ENCODE measurements at regions not wholly inside any gene's neighbourhood (a gene's known extent, or its start where the extent isn't known, plus 50 kb on each side); places are given as distances from the start of the nearest gene placed in this dataset.

- TF ChIP-seq, protein P1, sequence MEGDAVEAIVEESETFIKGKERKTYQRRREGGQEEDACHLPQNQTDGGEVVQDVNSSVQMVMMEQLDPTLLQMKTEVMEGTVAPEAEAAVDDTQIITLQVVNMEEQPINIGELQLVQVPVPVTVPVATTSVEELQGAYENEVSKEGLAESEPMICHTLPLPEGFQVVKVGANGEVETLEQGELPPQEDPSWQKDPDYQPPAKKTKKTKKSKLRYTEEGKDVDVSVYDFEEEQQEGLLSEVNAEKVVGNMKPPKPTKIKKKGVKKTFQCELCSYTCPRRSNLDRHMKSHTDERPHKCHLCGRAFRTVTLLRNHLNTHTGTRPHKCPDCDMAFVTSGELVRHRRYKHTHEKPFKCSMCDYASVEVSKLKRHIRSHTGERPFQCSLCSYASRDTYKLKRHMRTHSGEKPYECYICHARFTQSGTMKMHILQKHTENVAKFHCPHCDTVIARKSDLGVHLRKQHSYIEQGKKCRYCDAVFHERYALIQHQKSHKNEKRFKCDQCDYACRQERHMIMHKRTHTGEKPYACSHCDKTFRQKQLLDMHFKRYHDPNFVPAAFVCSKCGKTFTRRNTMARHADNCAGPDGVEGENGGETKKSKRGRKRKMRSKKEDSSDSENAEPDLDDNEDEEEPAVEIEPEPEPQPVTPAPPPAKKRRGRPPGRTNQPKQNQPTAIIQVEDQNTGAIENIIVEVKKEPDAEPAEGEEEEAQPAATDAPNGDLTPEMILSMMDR (conservative IDR thresholded peaks at IDR 0.05; ENCODE audit: low read depth, low read length), result no peak
- no peaks in the 10 kb centered on the region for H3K27me3 ChIP-seq (ENCODE audit: insufficient read depth, low read depth)
These were observed 363.7 kb downstream of the FBXW7 start for GRCh38 chr4:152172146-152172545.

DNA sequence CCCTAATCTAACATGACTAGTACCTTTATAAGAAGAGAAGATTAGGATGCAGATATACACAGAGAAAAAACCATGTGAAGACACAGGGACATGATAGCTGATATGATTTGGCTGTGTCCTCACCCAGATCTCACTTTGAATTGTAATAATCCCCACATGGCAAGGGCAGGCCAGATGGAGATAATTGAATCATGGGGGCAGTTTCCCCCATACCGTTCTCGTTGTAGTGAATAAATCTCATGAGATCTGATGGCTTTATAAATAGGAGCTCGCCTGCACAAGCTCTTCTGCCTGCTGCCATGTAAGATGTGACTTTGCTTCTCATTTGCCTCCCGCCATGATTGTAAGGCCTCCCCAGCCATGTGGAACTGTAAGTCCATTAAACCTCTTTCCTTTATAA, 364.3 kb downstream of the FBXW7 start:
- no peak overlapping the region for H3K4me3 ChIP-seq (IDR thresholded peaks at IDR 0.05; ENCODE audit: insufficient read depth, low read depth, low read length)
- no peak overlapping the region for H3K9ac ChIP-seq
- no peak overlapping the region for H3K4me2 ChIP-seq
- H3K36me3 ChIP-seq (ENCODE audit: insufficient read depth), result no peaks in the 10 kb centered on the region
- H4K20me1 ChIP-seq (ENCODE audit: insufficient read depth), result no peaks in the 10 kb centered on the region
- H3K27ac ChIP-seq, result no peak overlapping the region
- TF ChIP-seq, protein P1 (conservative IDR thresholded peaks at IDR 0.05; ENCODE audit: low read depth, low read length), result no peak
- H3K4me1 ChIP-seq (ENCODE audit: low read depth, poor library complexity, severe bottlenecking), result no peaks in the 10 kb centered on the region
- no peaks in the 10 kb centered on the region for H3K27me3 ChIP-seq (ENCODE audit: insufficient read depth, low read depth)
- no peaks in the 10 kb centered on the region for H3K79me2 ChIP-seq (ENCODE audit: insufficient read depth, low read depth)
- H2AFZ ChIP-seq (ENCODE audit: low read depth), result no peak overlapping the region

More at GRCh38 chr4:152172146-152172545, 363.7 kb downstream of the FBXW7 start:
- H3K79me2 ChIP-seq (ENCODE audit: insufficient read depth, low read depth), result no peaks in the 10 kb centered on the region
- no peak overlapping the region for H3K4me3 ChIP-seq (IDR thresholded peaks at IDR 0.05; ENCODE audit: insufficient read depth, low read depth, low read length)
- no peaks in the 10 kb centered on the region for H3K4me1 ChIP-seq (ENCODE audit: low read depth, poor library complexity, severe bottlenecking)
- no peak overlapping the region for H3K27ac ChIP-seq
- no peak overlapping the region for H3K4me2 ChIP-seq
- H4K20me1 ChIP-seq (ENCODE audit: insufficient read depth), result no peaks in the 10 kb centered on the region
- no peak overlapping the region for H3K9ac ChIP-seq
- H3K36me3 ChIP-seq (ENCODE audit: insufficient read depth), result no peaks in the 10 kb centered on the region
- H2AFZ ChIP-seq (ENCODE audit: low read depth), result no peak overlapping the region

- Histone ChIP-seq H2AFZ (ENCODE audit: low read depth) (no peak overlapping the region), H3K4me3 (IDR thresholded peaks at IDR 0.05; ENCODE audit: insufficient read depth, low read depth, low read length) (no peak overlapping the region), H3K27ac (no peak overlapping the region), H3K27me3 (ENCODE audit: insufficient read depth, low read depth) (no peaks in the 10 kb centered on the region), H3K9ac (no peak overlapping the region), H3K79me2 (ENCODE audit: insufficient read depth, low read depth) (no peaks in the 10 kb centered on the region), H4K20me1 (ENCODE audit: insufficient read depth) (no peaks in the 10 kb centered on the region), H3K4me1 (ENCODE audit: low read depth, poor library complexity, severe bottlenecking) (no peaks in the 10 kb centered on the region), H3K4me2 (no peak overlapping the region), H3K36me3 (ENCODE audit: insufficient read depth) (no peaks in the 10 kb centered on the region)
- TF ChIP-seq, protein P1 (conservative IDR thresholded peaks at IDR 0.05; ENCODE audit: low read depth, low read length), result no peak
These were observed 366.2 kb downstream of the FBXW7 start for GRCh38 chr4:152169683-152170082.

DNA sequence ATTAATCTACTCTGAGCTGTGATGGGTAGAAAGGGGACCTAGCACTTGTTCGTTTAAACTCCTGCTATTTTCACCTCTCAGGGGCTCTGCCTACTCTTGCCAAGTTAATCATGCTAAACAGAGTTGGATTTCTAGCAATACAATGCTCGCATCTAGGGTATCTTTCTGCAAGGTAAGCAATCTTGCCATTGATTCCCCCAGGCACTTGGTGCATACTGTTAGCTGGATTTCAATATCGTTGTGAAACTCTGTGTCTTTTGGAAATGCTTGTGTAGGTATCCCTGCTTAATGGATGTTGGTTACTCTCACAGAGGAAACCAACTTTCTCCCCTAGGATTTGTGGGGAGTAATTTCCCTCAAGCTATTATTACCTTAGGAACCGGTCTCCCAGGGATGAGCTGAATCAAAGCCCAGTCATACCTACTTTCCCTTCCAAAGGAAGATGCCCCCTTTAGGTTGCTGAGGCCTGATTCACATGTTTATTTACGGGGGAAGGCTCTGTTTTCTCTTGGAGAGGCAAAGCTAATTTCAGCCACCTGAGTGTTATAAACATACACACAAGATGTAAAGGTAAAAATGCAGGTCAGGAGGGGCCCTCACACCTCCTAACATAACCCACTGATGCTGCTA, 366.8 kb downstream of the FBXW7 start:
- H3K36me3 ChIP-seq (ENCODE audit: insufficient read depth), result no peaks in the 10 kb centered on the region
- H2AFZ ChIP-seq (ENCODE audit: low read depth), result no peak overlapping the region
- H3K4me2 ChIP-seq, result no peak overlapping the region
- H4K20me1 ChIP-seq (ENCODE audit: insufficient read depth), result no peaks in the 10 kb centered on the region
- no peak overlapping the region for H3K9ac ChIP-seq
- no peak overlapping the region for H3K27ac ChIP-seq
- H3K4me1 ChIP-seq (ENCODE audit: low read depth, poor library complexity, severe bottlenecking), result no peaks in the 10 kb centered on the region
- H3K4me3 ChIP-seq (IDR thresholded peaks at IDR 0.05; ENCODE audit: insufficient read depth, low read depth, low read length), result no peak overlapping the region
- no peaks in the 10 kb centered on the region for H3K27me3 ChIP-seq (ENCODE audit: insufficient read depth, low read depth)
- TF ChIP-seq, protein P1 (conservative IDR thresholded peaks at IDR 0.05; ENCODE audit: low read depth, low read length), result no peak
- H3K79me2 ChIP-seq (ENCODE audit: insufficient read depth, low read depth), result no peaks in the 10 kb centered on the region
